Transverse colon (tissue), 4 donors: ENCODE measurements at regions not wholly inside any gene's neighbourhood (a gene's known extent, or its start where the extent isn't known, plus 50 kb on each side); places are given as distances from the start of the nearest gene placed in this dataset.

ENCODE experiments used
- DNase-seq: peaks from one replicate; pipeline ENCODE4 v3.0.0-alpha.2; 2019
- H3K27ac ChIP-seq, 4 donors: fragments of 200-600 bp; sonication (generic); 2 replicates each; pipeline ENCODE4 v1.5.1; 2016 to 2018; ENCODE audit warnings: inconsistent platforms in 4 of 4
- H3K27me3 ChIP-seq: fragments of 200-600 bp; sonication (generic); 2 replicates; pipeline ENCODE4 v1.5.1; 2017; ENCODE audit warnings: inconsistent platforms
- H3K36me3 ChIP-seq, 4 donors: fragments of 200-600 bp; sonication (generic); 2 replicates each; pipeline ENCODE4 v1.5.1; 2017 to 2019; ENCODE audit warnings: inconsistent platforms in 4 of 4
- H3K4me1 ChIP-seq, 4 donors: fragments of 200-600 bp; sonication (generic); 2 replicates each; pipeline ENCODE4 v1.5.1; 2017 to 2020; ENCODE audit warnings: inconsistent platforms in 4 of 4
- H3K4me3 ChIP-seq, 4 donors: fragments of 200-600 bp; sonication (generic); 1 replicate in 1 of 4; 2 replicates in 3 of 4; pipeline versions ENCODE4 v1.5.1 to v1.6.1; 2017 to 2019; ENCODE audit warnings: inconsistent platforms in 4 of 4
- H3K9me3 ChIP-seq, 2 donors: fragments of 200-600 bp; sonication (generic); 2 replicates each; pipeline ENCODE4 v1.5.1; 2017 to 2019; ENCODE audit warnings: inconsistent platforms in 2 of 2
- EP300 ChIP-seq: sonication (generic); formaldehyde crosslinking; IDR thresholded peaks from one replicate; pipeline ENCODE4 v1.6.1; 2017; ENCODE audit warnings: antibody characterized with exemption, low read depth
- POLR2A ChIP-seq: fragments of 450-650 bp; IDR thresholded peaks from one replicate; pipeline ENCODE4 v1.6.1; 2016; ENCODE audit warnings: antibody characterized with exemption, mild to moderate bottlenecking, moderate library complexity
- POLR2AphosphoS5 ChIP-seq, 3 donors: sonication (generic); formaldehyde crosslinking; IDR thresholded peaks; one replicate each; pipeline ENCODE4 v1.6.1; 2016; ENCODE audit warnings: antibody characterized with exemption in 3 of 3
- WGBS, 2 donors: methylation state at CpG; one replicate each; pipeline ENCODE4 v1.1.5; 2018; ENCODE audit warnings: low coverage in 1 of 2; 5-methylcytosine and 5-hydroxymethylcytosine counted together
- in situ Hi-C, 4 donors: fragments of 200-750 bp; cut with MboI; loops; one replicate each; pipeline versions ENCODE4 v1.15.0 to v1.15.1; 2017; ENCODE audit warnings: low sequenced_read_pairs in 3 of 4, low pct_ligation_motif_present in 1 of 4, low pct_unique_long_range_greater_than_20kb in 1 of 4
- intact Hi-C: fragments of 100-400 bp; cut with DNase I; formaldehyde crosslinking; loops from one replicate; pipeline ENCODE4 v1.15.1; 2023; ENCODE audit warnings: low total_unique reads
- TF ChIP-seq, protein P1 (sequence below), 5 experiments: fragments of 200-600 bp in 3 of 5; fragments of 450-650 bp in 2 of 5; sonication (generic) in 3 of 5; IDR thresholded peaks; 1 replicate in 2 of 5; 2 replicates in 3 of 5; pipeline ENCODE4 v1.5.1; 2016 to 2017; ENCODE audit warnings: antibody characterized with exemption in 5 of 5, inconsistent platforms in 3 of 5, mild to moderate bottlenecking in 2 of 5, moderate library complexity in 1 of 5

DNA sequence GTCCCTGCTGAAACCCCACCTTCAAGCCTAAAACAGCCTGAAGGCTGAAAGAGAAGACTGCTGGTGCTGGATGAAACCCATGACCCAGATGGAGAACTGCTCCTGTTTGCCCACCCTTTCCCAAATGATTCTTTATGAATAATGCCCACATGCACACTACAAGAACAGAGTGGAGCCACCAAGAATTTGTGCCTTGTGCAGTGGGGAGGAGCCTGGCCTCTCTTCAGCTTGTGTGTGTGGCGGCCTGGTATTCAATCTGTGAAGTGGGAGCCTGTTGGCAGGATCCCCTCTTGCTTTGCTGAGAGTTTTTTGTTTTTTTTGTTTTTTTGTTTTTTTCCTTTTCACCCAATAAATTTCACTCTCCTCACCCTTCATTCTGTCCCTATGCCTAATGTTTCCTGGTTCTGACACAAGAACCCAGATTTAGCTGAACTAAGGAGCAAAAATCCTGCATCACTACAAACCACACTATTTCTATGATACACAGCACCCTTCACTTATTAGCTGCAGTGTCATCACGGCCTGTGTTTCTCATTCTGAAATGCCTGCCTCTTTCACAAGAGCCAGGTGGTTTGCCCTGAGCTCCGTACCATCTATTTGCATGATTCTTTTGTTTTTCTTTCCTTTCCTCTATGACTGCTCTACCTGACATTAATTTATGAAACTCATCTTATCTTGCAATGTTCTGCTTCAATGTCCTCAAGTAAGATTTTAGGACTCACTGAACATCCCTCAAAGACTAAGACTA lies 585.5 kb upstream of the ATXN7L3B start:
- in situ Hi-C loops, result no loop called here
- TF ChIP-seq POLR2A, result no peak
- TF ChIP-seq EP300, result no peak
- WGBS, 2 donors, result 63 to 83% methylated on average over 2 to 3 of the region's 3 CpGs

DNA sequence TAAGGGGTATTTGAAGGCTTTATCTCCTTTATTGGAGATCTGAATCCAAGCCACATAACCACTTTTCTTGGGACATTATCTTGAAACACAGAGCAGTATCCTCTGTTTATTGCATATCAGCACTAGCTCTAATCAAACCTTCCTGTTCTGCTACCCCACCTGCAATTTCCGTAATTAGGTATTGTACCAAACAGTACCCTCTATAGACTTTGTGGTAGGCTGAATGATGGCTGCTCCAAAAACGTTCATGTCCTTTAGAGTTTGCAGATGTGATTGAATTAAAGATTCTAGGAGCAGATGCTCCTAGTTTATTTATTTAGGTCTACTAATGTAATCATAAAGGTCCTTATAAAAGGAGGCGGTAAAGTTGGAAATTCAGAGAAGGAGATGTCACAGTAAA lies 573.0 kb upstream of the ATXN7L3B start:
- no peaks in the 10 kb centered on the region for H3K27me3 ChIP-seq
- no peak for DNase-seq
- no peak overlapping the region for H3K27ac ChIP-seq
- intact Hi-C loops, result no loop called here
- H3K36me3 ChIP-seq, result no peaks in the 10 kb centered on the region
- in situ Hi-C loops, result no loop called here
- H3K4me1 ChIP-seq, result no peaks in the 10 kb centered on the region
- TF ChIP-seq EP300, result no peak
- TF ChIP-seq POLR2A, result no peak
- no peak for TF ChIP-seq POLR2AphosphoS5 (IDR thresholded peaks at IDR 0.05)
- TF ChIP-seq, protein P1, sequence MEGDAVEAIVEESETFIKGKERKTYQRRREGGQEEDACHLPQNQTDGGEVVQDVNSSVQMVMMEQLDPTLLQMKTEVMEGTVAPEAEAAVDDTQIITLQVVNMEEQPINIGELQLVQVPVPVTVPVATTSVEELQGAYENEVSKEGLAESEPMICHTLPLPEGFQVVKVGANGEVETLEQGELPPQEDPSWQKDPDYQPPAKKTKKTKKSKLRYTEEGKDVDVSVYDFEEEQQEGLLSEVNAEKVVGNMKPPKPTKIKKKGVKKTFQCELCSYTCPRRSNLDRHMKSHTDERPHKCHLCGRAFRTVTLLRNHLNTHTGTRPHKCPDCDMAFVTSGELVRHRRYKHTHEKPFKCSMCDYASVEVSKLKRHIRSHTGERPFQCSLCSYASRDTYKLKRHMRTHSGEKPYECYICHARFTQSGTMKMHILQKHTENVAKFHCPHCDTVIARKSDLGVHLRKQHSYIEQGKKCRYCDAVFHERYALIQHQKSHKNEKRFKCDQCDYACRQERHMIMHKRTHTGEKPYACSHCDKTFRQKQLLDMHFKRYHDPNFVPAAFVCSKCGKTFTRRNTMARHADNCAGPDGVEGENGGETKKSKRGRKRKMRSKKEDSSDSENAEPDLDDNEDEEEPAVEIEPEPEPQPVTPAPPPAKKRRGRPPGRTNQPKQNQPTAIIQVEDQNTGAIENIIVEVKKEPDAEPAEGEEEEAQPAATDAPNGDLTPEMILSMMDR (IDR thresholded peaks at IDR 0.05), result no peak
- WGBS, 2 donors, result 60 to 65% methylated on average over 3 of the region's 3 CpGs
- no peaks in the 10 kb centered on the region for H3K9me3 ChIP-seq
- H3K4me3 ChIP-seq, result no peak overlapping the region

More for the DNA sequence above, 585.5 kb upstream of the ATXN7L3B start:
- H3K27me3 ChIP-seq, result no peaks in the 10 kb centered on the region
- H3K4me1 ChIP-seq, result no peaks in the 10 kb centered on the region
- no peak overlapping the region for H3K4me3 ChIP-seq
- no peaks in the 10 kb centered on the region for H3K9me3 ChIP-seq
- intact Hi-C loops, result no loop called here
- no peak for DNase-seq
- H3K27ac ChIP-seq, result no peak overlapping the region
- no peaks in the 10 kb centered on the region for H3K36me3 ChIP-seq

DNA sequence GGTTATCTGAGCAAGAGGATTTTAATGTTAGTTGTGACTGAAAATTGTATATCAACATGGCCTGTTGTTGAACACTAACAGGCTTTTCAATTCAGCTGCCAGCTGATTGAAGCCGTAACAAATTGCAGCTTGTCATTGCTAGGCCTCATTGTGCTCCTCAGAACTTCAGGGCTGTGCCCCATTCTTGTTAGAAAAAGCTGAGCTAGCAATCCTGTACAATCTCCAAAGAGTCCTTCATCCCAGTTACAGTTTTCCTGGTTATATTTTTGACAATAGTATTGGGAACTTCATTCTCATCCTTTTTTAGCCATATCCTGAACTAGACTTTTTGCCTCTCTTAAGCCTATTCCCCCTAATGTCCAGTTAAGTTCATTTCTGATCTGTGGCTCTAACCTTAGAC lies 564.1 kb upstream of the ATXN7L3B start:
- intact Hi-C loops, result no loop called here
- WGBS, 2 donors, result 67% methylated on average over 1 of the region's 1 CpG; no CpG with 5 or more reads in 1 of the 2 donors
- no peaks in the 10 kb centered on the region for H3K9me3 ChIP-seq
- TF ChIP-seq POLR2A (no peak), POLR2AphosphoS5 (IDR thresholded peaks at IDR 0.05) (no peak), EP300 (no peak)
- TF ChIP-seq, protein P1 (IDR thresholded peaks at IDR 0.05), result no peak
- H3K27ac ChIP-seq, result no peak overlapping the region
- no peaks in the 10 kb centered on the region for H3K4me1 ChIP-seq
- in situ Hi-C loops, result no loop called here
- DNase-seq, result no peak
- no peaks in the 10 kb centered on the region for H3K27me3 ChIP-seq
- H3K4me3 ChIP-seq, result no peak overlapping the region
- no peaks in the 10 kb centered on the region for H3K36me3 ChIP-seq

DNA sequence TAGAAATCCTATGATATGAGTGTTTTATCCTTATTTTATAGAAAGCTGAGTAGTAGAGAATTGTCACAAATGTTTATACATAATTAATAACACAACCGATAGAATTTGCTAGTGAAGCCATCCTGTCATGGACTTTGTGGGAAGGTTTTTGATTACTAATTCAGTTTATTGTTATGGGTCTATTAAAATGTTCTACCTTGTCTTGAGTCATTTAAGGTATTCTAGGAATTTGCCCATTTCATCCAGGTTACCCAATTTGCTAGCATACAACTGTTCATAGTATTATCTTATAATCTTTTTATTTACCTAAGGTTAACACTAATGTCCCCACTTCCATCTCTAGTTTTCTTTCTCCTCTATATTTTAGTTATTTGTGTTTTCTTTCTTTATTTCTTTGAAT lies 553.1 kb upstream of the ATXN7L3B start:
- H3K27ac ChIP-seq, result no peak overlapping the region
- no peaks in the 10 kb centered on the region for H3K27me3 ChIP-seq
- no peaks in the 10 kb centered on the region for H3K4me1 ChIP-seq
- H3K9me3 ChIP-seq, result peaks cover 0 to 5% of the 10 kb centered on the region in 2 donors
- intact Hi-C loops, result no loop called here
- H3K4me3 ChIP-seq, result no peak overlapping the region
- no peaks in the 10 kb centered on the region for H3K36me3 ChIP-seq
- DNase-seq, result no peak
- TF ChIP-seq POLR2A, result no peak
- TF ChIP-seq EP300, result no peak
- TF ChIP-seq, protein P1 (IDR thresholded peaks at IDR 0.05), result no peak
- TF ChIP-seq POLR2AphosphoS5 (IDR thresholded peaks at IDR 0.05), result no peak
- 93 to 98% methylated on average over 1 of the region's 1 CpG for WGBS, 2 donors
- in situ Hi-C loops, result no loop called here
